Heart left ventricle (tissue), 16 donors: ENCODE measurements at regions not wholly inside any gene's neighbourhood (a gene's known extent, or its start where the extent isn't known, plus 50 kb on each side); places are given as distances from the start of the nearest gene placed in this dataset.

ENCODE experiments used
- ATAC-seq, 4 donors: fragments of 200-7000 bp; cut with Tn5 transposase; one replicate each; pipeline ENCODE4 v1.9.1; 2020 to 2022; ENCODE audit warnings: moderate library complexity in 4 of 4, mild to moderate bottlenecking in 3 of 4, moderate number of reproducible peaks in 1 of 4
- DNase-seq, 5 donors: peaks; one replicate each; pipeline ENCODE4 v3.0.0-alpha.2; 2020
- H3K27ac ChIP-seq, 12 donors: fragments of 200-600 bp; sonication (generic) in 4 of 12; one replicate each; pipeline versions ENCODE4 v1.5.0 to v1.8.0; 2016 to 2022; ENCODE audit warnings: mild to moderate bottlenecking in 2 of 12
- H3K27me3 ChIP-seq, 9 donors: fragments of 200-600 bp; sonication (generic) in 2 of 9; one replicate each; pipeline versions ENCODE4 v1.5.1 to v1.8.0; 2016 to 2022; ENCODE audit warnings: mild to moderate bottlenecking in 3 of 9
- H3K36me3 ChIP-seq, 9 donors: fragments of 200-600 bp; sonication (generic) in 2 of 9; one replicate each; pipeline versions ENCODE4 v1.5.0 to v1.8.0; 2018 to 2022; ENCODE audit warnings: mild to moderate bottlenecking in 2 of 9
- H3K4me1 ChIP-seq, 12 donors: fragments of 200-600 bp; sonication (generic) in 4 of 12; one replicate each; pipeline versions ENCODE4 v1.5.0 to v1.8.0; 2016 to 2022; ENCODE audit warnings: mild to moderate bottlenecking in 3 of 12
- H3K4me3 ChIP-seq, 12 donors: fragments of 200-600 bp; sonication (generic) in 4 of 12; one replicate each; pipeline versions ENCODE4 v1.5.0 to v1.8.0; 2017 to 2022; ENCODE audit warnings: mild to moderate bottlenecking in 9 of 12, moderate library complexity in 4 of 12
- H3K9me3 ChIP-seq, 12 donors: fragments of 200-600 bp; sonication (generic) in 4 of 12; one replicate each; pipeline versions ENCODE4 v1.5.0 to v1.8.0; 2016 to 2022; ENCODE audit warnings: mild to moderate bottlenecking in 1 of 12
- CTCF ChIP-seq, 12 donors: fragments of 200-600 bp; sonication (generic) in 4 of 12; IDR thresholded peaks; one replicate each; pipeline versions ENCODE4 v1.5.0 to v1.8.0; 2018 to 2022; ENCODE audit warnings: antibody characterized with exemption in 12 of 12, mild to moderate bottlenecking in 5 of 12
- POLR2A ChIP-seq, 2 donors: fragments of 450-650 bp; IDR thresholded peaks; one replicate each; pipeline ENCODE4 v1.6.1; 2017; ENCODE audit warnings: antibody characterized with exemption in 2 of 2, mild to moderate bottlenecking in 2 of 2, moderate library complexity in 2 of 2
- WGBS, 4 donors: extraction: QIAGEN DNeasy Blood & Tissue Kit in 2 of 4; methylation state at CpG; one replicate each; pipeline versions ENCODE4 v1.1.5 to v1.1.7; 2013 to 2018; 5-methylcytosine and 5-hydroxymethylcytosine counted together
- intact Hi-C, 10 donors: fragments of 100-400 bp; cut with DNase I; formaldehyde crosslinking; loops; one replicate each; pipeline versions ENCODE4 v1.11.1 to v1.14.2; 2022
- donor health status: ischemic (EF 13 %, LVEDD 7.1; RV severe dilation, severe dysfunction).
- donor health status: healthy with polysubstance abuse.
- donor health status: DM: no; HTN: yes; CAD: no.
- donor health status: DM: no; HTN: no; CAD: no.
- donor health status: ischemic (EF 25% LVEDD 6.9; RV normal size, moderate dysfunction).
- donor health status: ischemic (EF 25% LVEDD 5.7; RV mildly dilated, moderate dysfunction).
- donor health status: healthy.
- donor health status: DM: yes; HTN: yes; CAD: no.
- donor health status: ischemic (EF 35%, LVEDD 5.7; RV mildly dilated, moderate dysfunction).
- donor health status: nonischemic (EF 11% LVEDD 7.7; RV severe dilation, severe dysfunction).
- donor health status: DM: yes; HTN: yes; CAD: no.
- donor health status: PGD.
- donor health status: ischemic (EF 29% LVEDD 5.4; RV normal size, mild dysfunction).
- donor health status: nonischemic (EF 23%, LVEDD 6.1; RV moderate dilation, normal function).

GRCh38 chr6:166253778-166254204 is 54.4 kb downstream of the PRR18 start:
- H3K4me1 ChIP-seq: peaks cover 0 to 28% (median 4%) of the 10 kb centered on the region in 12 donors
- intact Hi-C loops: no loop called here
- peak overlapping the region in 1 of 12 donors; percentile 9 for H3K27ac ChIP-seq
- H3K36me3 ChIP-seq: no peaks in the 10 kb centered on the region
- TF ChIP-seq CTCF (IDR thresholded peaks at IDR 0.05) (no peak), POLR2A (IDR thresholded peaks at IDR 0.05) (no peak)
- 4 to 8% (median 6%) methylated on average over 18 to 26 of the region's 26 CpGs for WGBS, 4 donors
- peaks cover 0 to 62% (median 27%) of the 10 kb centered on the region in 9 donors for H3K27me3 ChIP-seq
- DNase-seq (peak in 1 of 5 donors; percentile 54), ATAC-seq (peak in 2 of 4 donors; percentile 27 to 60)
- peak overlapping the region in 11 of 12 donors; percentile 2 to 62 (median 40) for H3K4me3 ChIP-seq
- H3K9me3 ChIP-seq: no peaks in the 10 kb centered on the region

GRCh38 chr6:166253281-166253681 is 54.9 kb downstream of the PRR18 start:
- DNase-seq (peak in 1 of 5 donors; percentile 50), ATAC-seq (peak in 3 of 4 donors; percentile 45 to 79 (median 57))
- Histone ChIP-seq H3K4me3 (peak overlapping the region; percentile 2 to 62 (median 40)), H3K27me3 (peaks cover 0 to 59% (median 27%) of the 10 kb centered on the region in 9 donors), H3K9me3 (no peaks in the 10 kb centered on the region), H3K4me1 (peaks cover 0 to 23% (median 4%) of the 10 kb centered on the region in 12 donors), H3K36me3 (no peaks in the 10 kb centered on the region), H3K27ac (peak overlapping the region in 1 of 12 donors; percentile 9)
- WGBS, 4 donors: 1 to 3% (median 2%) methylated on average over 34 to 38 of the region's 38 CpGs
- intact Hi-C loops: no loop called here
- TF ChIP-seq CTCF (IDR thresholded peaks at IDR 0.05): no peak
- no peak for TF ChIP-seq POLR2A (IDR thresholded peaks at IDR 0.05)

GRCh38 chr6:166252601-166253000 is 55.6 kb downstream of the PRR18 start:
- no peak overlapping the region for H3K27ac ChIP-seq
- no peak for TF ChIP-seq CTCF (IDR thresholded peaks at IDR 0.05)
- no peak for TF ChIP-seq POLR2A (IDR thresholded peaks at IDR 0.05)
- 86 to 92% (median 89%) methylated on average over 15 to 27 of the region's 27 CpGs for WGBS, 4 donors
- ATAC-seq (no peak), DNase-seq (no peak)
- H3K27me3 ChIP-seq: peaks cover 0 to 53% (median 27%) of the 10 kb centered on the region in 9 donors
- H3K4me3 ChIP-seq: peak overlapping the region in 1 of 12 donors; percentile 62
- H3K36me3 ChIP-seq: no peaks in the 10 kb centered on the region
- intact Hi-C loops: no loop called here
- H3K4me1 ChIP-seq: peaks cover 0 to 17% (median 4%) of the 10 kb centered on the region in 12 donors
- H3K9me3 ChIP-seq: no peaks in the 10 kb centered on the region

DNA sequence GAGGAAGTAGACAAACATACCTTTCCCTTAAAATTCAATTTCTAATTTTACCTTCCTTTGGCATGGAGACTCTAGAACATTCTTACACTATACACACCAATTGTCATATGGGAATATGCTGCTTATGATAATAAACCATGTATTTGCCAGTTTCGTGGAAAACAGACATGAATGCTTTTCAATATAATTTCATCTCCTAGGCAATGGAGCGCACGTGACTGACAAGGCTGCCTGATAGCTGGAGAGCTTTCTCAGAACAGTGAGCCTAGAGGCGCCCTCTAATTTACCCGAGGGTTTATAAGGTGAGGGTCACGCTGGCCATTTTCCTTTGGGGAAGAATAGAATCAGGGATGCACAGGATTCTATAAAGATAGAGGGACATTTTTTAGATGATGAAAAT is 56.5 kb downstream of the PRR18 start:
- 61 to 67% (median 63%) methylated on average over 6 of the region's 6 CpGs for WGBS, 4 donors
- intact Hi-C loops: no loop called here
- no peak for ATAC-seq

More for the DNA sequence above, 56.5 kb downstream of the PRR18 start:
- Histone ChIP-seq H3K27me3 (peaks cover 0 to 43% (median 27%) of the 10 kb centered on the region in 9 donors), H3K36me3 (no peaks in the 10 kb centered on the region), H3K4me1 (peaks cover 0 to 15% (median 4%) of the 10 kb centered on the region in 12 donors), H3K9me3 (no peaks in the 10 kb centered on the region), H3K4me3 (no peak overlapping the region), H3K27ac (no peak overlapping the region)
- TF ChIP-seq POLR2A (IDR thresholded peaks at IDR 0.05) (no peak), CTCF (IDR thresholded peaks at IDR 0.05) (no peak)
- DNase-seq: no peak
